Lower lobe of right lung (tissue), 2 donors: ENCODE measurements at regions not wholly inside any gene's neighbourhood (a gene's known extent, or its start where the extent isn't known, plus 50 kb on each side); places are given as distances from the start of the nearest gene placed in this dataset.

Experiments used
- ATAC-seq, 2 donors: fragments of 200-7000 bp; cut with Tn5 transposase; one replicate each; pipeline ENCODE4 v1.9.1; 2020 to 2022; ENCODE audit warnings: mild to moderate bottlenecking in 2 of 2, moderate library complexity in 2 of 2
- DNase-seq: peaks from one replicate; pipeline ENCODE4 v3.0.0-alpha.2; 2020
- H3K27ac ChIP-seq: fragments of 200-600 bp; one replicate; pipeline ENCODE4 v1.8.0; 2022
- H3K27me3 ChIP-seq: fragments of 200-600 bp; one replicate; pipeline ENCODE4 v1.8.0; 2022; ENCODE audit warnings: low read depth
- H3K36me3 ChIP-seq: fragments of 200-600 bp; one replicate; pipeline ENCODE4 v1.8.0; 2022; ENCODE audit warnings: mild to moderate bottlenecking
- H3K4me1 ChIP-seq: fragments of 200-600 bp; one replicate; pipeline ENCODE4 v1.8.0; 2022
- H3K4me3 ChIP-seq: fragments of 200-600 bp; one replicate; pipeline ENCODE4 v1.8.0; 2022; ENCODE audit warnings: mild to moderate bottlenecking
- H3K9me3 ChIP-seq: fragments of 200-600 bp; one replicate; pipeline ENCODE4 v1.8.0; 2022
- CTCF ChIP-seq: fragments of 200-600 bp; IDR thresholded peaks from one replicate; pipeline ENCODE4 v1.8.0; 2022; ENCODE audit warnings: antibody characterized with exemption, mild to moderate bottlenecking
- intact Hi-C: fragments of 100-400 bp; cut with DNase I; formaldehyde crosslinking; loops from one replicate; pipeline ENCODE4 v1.11.0; 2022
- donor health status: DM: no; HTN: yes; CAD: no; lungs with severe emphysema.

DNA sequence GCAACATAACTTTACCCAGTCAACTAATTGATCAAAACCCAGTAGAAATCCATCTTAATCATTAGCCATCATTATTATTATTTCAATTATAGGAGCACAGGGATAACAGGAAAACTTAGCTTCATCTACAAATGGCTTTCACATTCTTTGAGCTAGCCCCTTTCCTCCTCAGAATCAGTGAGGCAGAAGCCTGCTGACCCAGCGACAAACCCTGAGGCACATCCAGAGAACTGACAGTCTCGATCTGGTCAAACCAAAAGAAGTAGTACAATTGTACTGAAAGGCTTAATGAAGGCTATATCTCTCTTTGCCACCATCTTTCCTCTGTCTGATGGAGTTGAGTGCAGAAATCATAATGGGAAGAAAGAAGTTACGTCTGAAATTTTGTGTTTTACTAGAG, 109.8 kb upstream of the ARID2 start:
- H3K27me3 ChIP-seq, result no peaks in the 10 kb centered on the region
- ATAC-seq, result no peak
- H3K9me3 ChIP-seq, result no peaks in the 10 kb centered on the region
- H3K27ac ChIP-seq, result no peak overlapping the region
- intact Hi-C loops, result no loop called here
- no peak for DNase-seq
- no peaks in the 10 kb centered on the region for H3K4me1 ChIP-seq
- H3K36me3 ChIP-seq, result no peaks in the 10 kb centered on the region
- H3K4me3 ChIP-seq, result no peak overlapping the region
- TF ChIP-seq CTCF, result no peak

DNA sequence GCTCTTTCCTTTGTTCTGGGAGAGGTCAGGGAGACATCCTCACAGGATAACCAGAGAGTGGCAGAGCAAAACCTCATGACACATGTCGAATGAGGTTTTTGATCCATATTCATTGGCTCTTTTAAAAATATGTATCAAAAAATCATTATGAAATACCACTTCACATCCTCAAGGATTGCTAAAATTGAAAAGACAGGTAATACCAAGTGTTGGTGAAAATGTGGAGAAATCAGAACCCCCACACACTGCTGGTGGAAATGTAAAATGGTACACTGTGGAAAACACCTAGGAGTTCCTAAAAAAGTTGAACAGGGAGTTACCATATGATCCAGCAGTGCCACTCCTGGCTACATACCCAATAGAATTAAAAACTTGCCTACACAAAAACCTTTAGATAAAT, 107.8 kb upstream of the ARID2 start:
- intact Hi-C loops, result no loop called here
- H3K4me3 ChIP-seq, result no peak overlapping the region
- no peak for DNase-seq
- H3K27me3 ChIP-seq, result no peaks in the 10 kb centered on the region
- H3K27ac ChIP-seq, result no peak overlapping the region
- H3K4me1 ChIP-seq, result no peaks in the 10 kb centered on the region
- no peak for TF ChIP-seq CTCF
- no peaks in the 10 kb centered on the region for H3K9me3 ChIP-seq
- no peaks in the 10 kb centered on the region for H3K36me3 ChIP-seq
- ATAC-seq, result no peak

- Histone ChIP-seq H3K27me3 (no peaks in the 10 kb centered on the region), H3K27ac (no peak overlapping the region), H3K36me3 (no peaks in the 10 kb centered on the region), H3K4me1 (no peaks in the 10 kb centered on the region), H3K9me3 (no peaks in the 10 kb centered on the region), H3K4me3 (no peak overlapping the region)
- no peak for TF ChIP-seq CTCF
- intact Hi-C loops, result no loop called here
- no peak for DNase-seq
- no peak for ATAC-seq
Observed at GRCh38 chr12:45622210-45622937, 107.1 kb upstream of the ARID2 start.

GRCh38 chr12:45623221-45623620, 106.3 kb upstream of the ARID2 start:
- no peak overlapping the region for H3K27ac ChIP-seq
- no peak for ATAC-seq
- intact Hi-C loops, result no loop called here
- H3K27me3 ChIP-seq, result no peaks in the 10 kb centered on the region
- DNase-seq, result no peak
- TF ChIP-seq CTCF, result no peak
- H3K9me3 ChIP-seq, result no peaks in the 10 kb centered on the region
- no peaks in the 10 kb centered on the region for H3K4me1 ChIP-seq
- H3K36me3 ChIP-seq, result no peaks in the 10 kb centered on the region
- H3K4me3 ChIP-seq, result no peak overlapping the region

DNA sequence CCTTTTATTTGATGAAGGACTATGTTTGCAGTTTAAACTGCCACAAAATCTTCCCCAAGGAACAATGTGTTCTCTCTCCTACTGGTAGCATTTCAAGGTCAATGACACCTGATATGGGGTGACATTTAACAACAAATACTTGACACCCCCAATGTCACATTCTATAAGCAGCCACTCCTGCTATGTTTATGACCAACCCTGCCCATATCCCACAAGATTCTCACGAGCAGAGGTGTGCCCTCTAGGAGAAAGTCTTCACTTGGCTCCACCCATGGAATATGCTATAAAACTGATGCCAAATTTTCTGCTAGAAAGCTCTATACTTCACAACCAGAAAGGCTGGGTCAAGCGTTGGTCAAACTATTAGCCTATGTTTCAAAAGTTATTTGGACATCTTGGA, 105.6 kb upstream of the ARID2 start:
- ATAC-seq, result no peak
- no peak overlapping the region for H3K27ac ChIP-seq
- no peaks in the 10 kb centered on the region for H3K4me1 ChIP-seq
- intact Hi-C loops, result no loop called here
- no peak for DNase-seq
- no peaks in the 10 kb centered on the region for H3K36me3 ChIP-seq
- no peaks in the 10 kb centered on the region for H3K27me3 ChIP-seq
- no peak for TF ChIP-seq CTCF
- no peak overlapping the region for H3K4me3 ChIP-seq
- H3K9me3 ChIP-seq, result no peaks in the 10 kb centered on the region
